GM23248 (cell line): ENCODE measurements at regions not wholly inside any gene's neighbourhood (a gene's known extent, or its start where the extent isn't known, plus 50 kb on each side); places are given as distances from the start of the nearest gene placed in this dataset.

Source experiments
- DNase-seq: peaks from one replicate; pipeline ENCODE4 v3.0.0-alpha.2; 2015
- H2AFZ ChIP-seq: fragments of 200-600 bp; sonication (generic); 2 replicates; pipeline ENCODE4 v1.6.1; 2016; ENCODE audit warnings: antibody characterized with exemption
- H3F3A ChIP-seq: fragments of 200-600 bp; sonication (generic); 2 replicates; pipeline ENCODE4 v1.6.1; 2016; ENCODE audit warnings: mild to moderate bottlenecking, antibody characterized with exemption, mixed run types; ENCODE audit not compliant: insufficient read depth
- H3K27ac ChIP-seq: fragments of 200-600 bp; sonication (generic); 2 replicates; pipeline ENCODE4 v1.5.1; 2016; ENCODE audit warnings: mild to moderate bottlenecking
- H3K27me3 ChIP-seq: fragments of 200-600 bp; sonication (generic); replicated peaks from 2 replicates; pipeline ENCODE4 v1.6.1; 2016; ENCODE audit warnings: mild to moderate bottlenecking; ENCODE audit not compliant: insufficient read depth
- H3K36me3 ChIP-seq: fragments of 200-600 bp; sonication (generic); 2 replicates; pipeline ENCODE4 v1.6.1; 2016; ENCODE audit warnings: low read depth, mild to moderate bottlenecking
- H3K4me1 ChIP-seq: fragments of 200-600 bp; sonication (generic); 2 replicates; pipeline ENCODE4 v1.6.1; 2016; ENCODE audit warnings: mild to moderate bottlenecking; ENCODE audit not compliant: insufficient read depth
- H3K4me2 ChIP-seq: fragments of 200-600 bp; sonication (generic); one replicate; pipeline ENCODE4 v1.6.1; 2016; ENCODE audit warnings: mild to moderate bottlenecking; ENCODE audit not compliant: unreplicated experiment
- H3K4me3 ChIP-seq: fragments of 200-600 bp; sonication (generic); 2 replicates; pipeline ENCODE4 v1.5.1; 2016; ENCODE audit warnings: mild to moderate bottlenecking
- H3K79me2 ChIP-seq: fragments of 200-600 bp; sonication (generic); 2 replicates; pipeline ENCODE4 v1.6.1; 2016; ENCODE audit warnings: mild to moderate bottlenecking; ENCODE audit not compliant: insufficient read depth
- H3K9ac ChIP-seq: fragments of 200-600 bp; sonication (generic); 2 replicates; pipeline ENCODE4 v1.6.1; 2016; ENCODE audit warnings: mild to moderate bottlenecking
- H3K9me2 ChIP-seq: fragments of 200-600 bp; sonication (generic); 2 replicates; pipeline ENCODE4 v1.6.1; 2016; ENCODE audit warnings: mixed run types, mild to moderate bottlenecking, moderate library complexity; ENCODE audit not compliant: insufficient read depth
- H3K9me3 ChIP-seq: fragments of 200-600 bp; sonication (generic); one replicate; pipeline ENCODE4 v1.6.1; 2017; ENCODE audit warnings: low read depth
- H4K20me1 ChIP-seq: fragments of 200-600 bp; sonication (generic); 2 replicates; pipeline ENCODE4 v1.6.0; 2016; ENCODE audit not compliant: insufficient read depth
- EZH2 ChIP-seq: fragments of 200-600 bp; sonication (generic); IDR thresholded peaks from 2 replicates; pipeline ENCODE4 v1.6.1; 2018; ENCODE audit warnings: antibody characterized with exemption, mild to moderate bottlenecking; ENCODE audit not compliant: insufficient read depth, poor library complexity, severe bottlenecking
- EZH2phosphoT487 ChIP-seq: fragments of 200-600 bp; sonication (generic); IDR thresholded peaks from 2 replicates; pipeline ENCODE4 v1.6.1; 2018; ENCODE audit warnings: antibody characterized with exemption, moderate library complexity, mild to moderate bottlenecking, low read depth; ENCODE audit not compliant: insufficient read depth
- WGBS, 2 experiments: methylation state at CpG; one replicate each; pipeline ENCODE4 v1.1.6; 2015 to 2017; ENCODE audit warnings: low lambda C conversion rate in 2 of 2, low coverage in 1 of 2; ENCODE audit errors: missing lambda C conversion rate in 2 of 2; 5-methylcytosine and 5-hydroxymethylcytosine counted together
- in situ Hi-C: fragments of 300-500 bp; cut with MboI; formaldehyde crosslinking; loops from 2 replicates; pipeline ENCODE4 v1.15.0; 2020

DNA sequence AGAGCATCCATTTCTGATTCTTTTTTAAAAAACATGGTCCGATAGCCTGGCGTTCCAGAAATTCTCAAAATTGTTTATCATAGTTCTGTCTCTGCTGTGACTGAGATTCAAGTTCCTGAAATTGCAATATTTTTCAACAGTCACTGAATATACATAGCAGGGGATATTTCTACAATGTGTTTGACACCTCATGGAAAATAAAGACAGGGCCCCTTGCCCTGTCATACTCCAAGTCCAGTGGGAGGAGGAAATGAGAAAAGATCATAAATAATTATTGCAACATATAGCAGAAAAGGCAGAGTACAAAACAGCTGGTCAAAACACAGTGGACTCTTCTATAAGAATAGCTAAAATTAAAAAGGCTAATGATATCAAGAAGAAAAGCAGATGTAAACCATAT, 234.8 kb upstream of the SPTLC3 start:
- H3K36me3 ChIP-seq, result no peaks in the 10 kb centered on the region
- no peaks in the 10 kb centered on the region for H3K9me3 ChIP-seq
- in situ Hi-C loops, result no loop called here
- no peaks in the 10 kb centered on the region for H3F3A ChIP-seq
- no peaks in the 10 kb centered on the region for H3K79me2 ChIP-seq
- WGBS, 2 experiments, result 13 to 14% methylated on average over 2 of the region's 2 CpGs
- H3K27me3 ChIP-seq, result no peaks in the 10 kb centered on the region
- no peak overlapping the region for H3K4me2 ChIP-seq
- TF ChIP-seq EZH2, result no peak
- no peak for TF ChIP-seq EZH2phosphoT487
- H3K4me1 ChIP-seq, result no peaks in the 10 kb centered on the region
- no peak for DNase-seq
- H3K4me3 ChIP-seq, result no peak overlapping the region
- H3K9me2 ChIP-seq, result no peaks in the 10 kb centered on the region
- H4K20me1 ChIP-seq, result no peaks in the 10 kb centered on the region
- H3K27ac ChIP-seq, result no peak overlapping the region
- H2AFZ ChIP-seq, result no peak overlapping the region
- no peak overlapping the region for H3K9ac ChIP-seq

DNA sequence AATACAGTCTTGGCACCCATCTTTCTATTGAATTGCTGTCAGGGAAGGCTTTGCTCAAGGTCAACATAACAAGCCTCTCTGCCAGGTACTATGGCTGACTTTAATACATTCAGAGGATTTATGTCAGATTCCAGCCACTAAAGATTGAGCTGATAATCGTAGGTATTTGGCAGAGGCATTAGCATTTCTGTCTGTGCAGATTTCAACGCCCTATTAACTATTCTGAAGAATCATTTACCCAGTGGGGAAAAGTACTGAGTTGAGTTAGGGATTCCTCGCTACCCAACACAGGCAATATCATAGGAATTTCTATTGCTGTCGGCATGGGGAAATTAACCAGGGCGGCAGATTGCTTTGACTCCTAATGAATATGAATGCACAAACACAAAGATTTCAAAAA, 233.7 kb upstream of the SPTLC3 start:
- DNase-seq, result no peak
- no peak overlapping the region for H3K27ac ChIP-seq
- no peak overlapping the region for H3K9ac ChIP-seq
- H3K4me2 ChIP-seq, result no peak overlapping the region
- WGBS, 2 experiments, result 15 to 19% methylated on average over 5 of the region's 5 CpGs
- no peaks in the 10 kb centered on the region for H3K9me3 ChIP-seq
- H4K20me1 ChIP-seq, result no peaks in the 10 kb centered on the region
- H2AFZ ChIP-seq, result no peak overlapping the region
- in situ Hi-C loops, result no loop called here
- H3K27me3 ChIP-seq, result no peaks in the 10 kb centered on the region
- TF ChIP-seq EZH2phosphoT487 (no peak), EZH2 (no peak)
- no peaks in the 10 kb centered on the region for H3K36me3 ChIP-seq
- no peaks in the 10 kb centered on the region for H3K79me2 ChIP-seq
- H3K4me3 ChIP-seq, result no peak overlapping the region
- no peaks in the 10 kb centered on the region for H3F3A ChIP-seq
- no peaks in the 10 kb centered on the region for H3K9me2 ChIP-seq
- no peaks in the 10 kb centered on the region for H3K4me1 ChIP-seq

DNA sequence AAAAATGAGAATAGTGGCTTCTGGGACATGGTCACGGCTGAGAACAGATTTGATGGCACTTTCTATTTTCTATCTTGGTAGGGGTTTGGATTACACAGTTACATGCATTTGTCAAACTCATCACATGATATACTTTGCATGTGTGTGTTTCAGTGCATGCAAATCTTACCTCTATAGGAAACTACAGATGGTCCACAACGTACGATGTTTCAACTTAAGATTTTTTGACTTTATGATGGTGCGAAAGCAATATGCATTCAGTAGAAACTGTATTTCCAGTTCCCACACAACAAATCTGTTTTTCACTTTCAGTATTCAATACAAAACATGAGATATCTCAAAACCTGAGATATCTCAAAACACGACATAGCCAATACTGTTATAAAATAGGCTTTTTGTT, 231.8 kb upstream of the SPTLC3 start:
- no peaks in the 10 kb centered on the region for H3K27me3 ChIP-seq
- no peak overlapping the region for H3K9ac ChIP-seq
- no peaks in the 10 kb centered on the region for H3K4me1 ChIP-seq
- H3K9me2 ChIP-seq, result no peaks in the 10 kb centered on the region
- no peaks in the 10 kb centered on the region for H4K20me1 ChIP-seq
- no peak for DNase-seq
- no peak overlapping the region for H3K27ac ChIP-seq
- H3K4me3 ChIP-seq, result no peak overlapping the region
- H2AFZ ChIP-seq, result no peak overlapping the region
- H3K79me2 ChIP-seq, result no peaks in the 10 kb centered on the region
- WGBS, 2 experiments, result 26 to 34% methylated on average over 5 of the region's 5 CpGs
- H3K4me2 ChIP-seq, result no peak overlapping the region
- H3K36me3 ChIP-seq, result no peaks in the 10 kb centered on the region
- no peaks in the 10 kb centered on the region for H3F3A ChIP-seq
- no peak for TF ChIP-seq EZH2phosphoT487
- TF ChIP-seq EZH2, result no peak
- in situ Hi-C loops, result no loop called here
- H3K9me3 ChIP-seq, result no peaks in the 10 kb centered on the region

DNA sequence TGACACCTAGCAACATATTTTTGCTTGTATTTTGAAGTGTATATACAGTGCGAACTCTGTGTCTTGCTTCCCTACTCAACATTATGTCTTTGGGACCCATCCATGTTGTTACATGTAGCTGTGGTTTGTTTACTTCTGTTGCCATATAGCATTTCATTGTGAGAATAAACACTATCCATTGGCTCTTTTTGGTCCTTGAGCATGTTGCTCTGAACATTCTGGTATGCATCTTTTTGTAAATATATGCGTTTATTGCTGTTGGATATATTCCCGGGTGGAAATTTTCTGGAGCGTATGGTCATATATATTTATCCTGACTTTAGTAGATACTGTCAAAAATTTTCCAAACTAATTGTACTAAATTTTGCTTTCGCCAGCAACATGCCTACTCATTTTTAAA, 222.5 kb upstream of the SPTLC3 start:
- H3K27me3 ChIP-seq, result no peaks in the 10 kb centered on the region
- no peak for DNase-seq
- H3K9ac ChIP-seq, result no peak overlapping the region
- no peaks in the 10 kb centered on the region for H4K20me1 ChIP-seq
- H3K79me2 ChIP-seq, result no peaks in the 10 kb centered on the region
- H2AFZ ChIP-seq, result no peak overlapping the region
- H3K9me3 ChIP-seq, result no peaks in the 10 kb centered on the region
- H3K36me3 ChIP-seq, result no peaks in the 10 kb centered on the region
- no peak overlapping the region for H3K4me2 ChIP-seq
- no peaks in the 10 kb centered on the region for H3K9me2 ChIP-seq
- H3K4me3 ChIP-seq, result no peak overlapping the region
- in situ Hi-C loops, result no loop called here
- 17 to 20% methylated on average over 5 of the region's 5 CpGs for WGBS, 2 experiments
- TF ChIP-seq EZH2 (no peak), EZH2phosphoT487 (no peak)
- no peaks in the 10 kb centered on the region for H3F3A ChIP-seq
- no peaks in the 10 kb centered on the region for H3K4me1 ChIP-seq
- H3K27ac ChIP-seq, result no peak overlapping the region

GRCh38 chr20:12788632-12789299, 220.0 kb upstream of the SPTLC3 start:
- Histone ChIP-seq H3K9ac (no peak overlapping the region), H2AFZ (no peak overlapping the region), H3K4me1 (no peaks in the 10 kb centered on the region), H3K4me3 (no peak overlapping the region), H4K20me1 (no peaks in the 10 kb centered on the region), H3F3A (no peaks in the 10 kb centered on the region), H3K36me3 (no peaks in the 10 kb centered on the region), H3K4me2 (no peak overlapping the region), H3K9me3 (no peaks in the 10 kb centered on the region), H3K9me2 (no peaks in the 10 kb centered on the region), H3K79me2 (no peaks in the 10 kb centered on the region), H3K27me3 (no peaks in the 10 kb centered on the region), H3K27ac (no peak overlapping the region)
- in situ Hi-C loops, result no loop called here
- TF ChIP-seq EZH2phosphoT487 (no peak), EZH2 (no peak)
- 1 to 3% methylated on average over 8 of the region's 8 CpGs for WGBS, 2 experiments
- no peak for DNase-seq
